ENCODE measurements at regions not wholly inside any gene's neighbourhood (a gene's known extent, or its start where the extent isn't known, plus 50 kb on each side); places are given as distances from the start of the nearest gene placed in this dataset.

GRCh38 chr15:53305101-53305500 is 454.4 kb downstream of the WDR72 start:
- no peak for DNase-seq (ENCODE audit: low spot score)

- no peak for DNase-seq (ENCODE audit: low spot score)
Measured at GRCh38 chr15:53297828-53298227, 461.6 kb downstream of the WDR72 start.

- DNase-seq (ENCODE audit: low spot score) = no peak
Measured at GRCh38 chr15:53296603-53297002, 462.9 kb downstream of the WDR72 start.

- no peak for DNase-seq (ENCODE audit: low spot score)
Measured at GRCh38 chr15:53295574-53295973, 463.9 kb downstream of the WDR72 start.

GRCh38 chr15:53288542-53288941 is 470.9 kb downstream of the WDR72 start:
- DNase-seq (ENCODE audit: low spot score) = no peak

GRCh38 chr15:53274630-53275029 is 484.5 kb upstream of the ONECUT1 start:
- no peak for DNase-seq (ENCODE audit: low spot score)

- no peak for DNase-seq (ENCODE audit: low spot score)
Measured at GRCh38 chr15:53272116-53272515, 482.0 kb upstream of the ONECUT1 start.

GRCh38 chr15:53266176-53266575 is 476.0 kb upstream of the ONECUT1 start:
- DNase-seq (ENCODE audit: low spot score) = no peak

GRCh38 chr15:53260647-53261046 is 470.5 kb upstream of the ONECUT1 start:
- no peak for DNase-seq (ENCODE audit: low spot score)

- no peak for DNase-seq (ENCODE audit: low spot score)
Measured at GRCh38 chr15:53256457-53256856, 466.3 kb upstream of the ONECUT1 start.

GRCh38 chr15:53256043-53256442 is 465.9 kb upstream of the ONECUT1 start:
- DNase-seq (ENCODE audit: low spot score) = no peak

GRCh38 chr15:53251996-53252395 is 461.9 kb upstream of the ONECUT1 start:
- no peak for DNase-seq (ENCODE audit: low spot score)

GRCh38 chr15:53251523-53251922 is 461.4 kb upstream of the ONECUT1 start:
- DNase-seq (ENCODE audit: low spot score) = no peak

GRCh38 chr15:53247041-53247708 is 457.0 kb upstream of the ONECUT1 start:
- no peak for DNase-seq (ENCODE audit: low spot score)

- DNase-seq (ENCODE audit: low spot score) = no peak
Measured at GRCh38 chr15:53246404-53246803, 456.3 kb upstream of the ONECUT1 start.

- DNase-seq (ENCODE audit: low spot score) = no peak
Measured at GRCh38 chr15:53233801-53234200, 443.7 kb upstream of the ONECUT1 start.

- no peak for DNase-seq (ENCODE audit: low spot score)
Measured at GRCh38 chr15:53230473-53230872, 440.3 kb upstream of the ONECUT1 start.

GRCh38 chr15:53226559-53226958 is 436.4 kb upstream of the ONECUT1 start:
- no peak for DNase-seq (ENCODE audit: low spot score)

- DNase-seq (ENCODE audit: low spot score) = no peak
Measured at GRCh38 chr15:53225781-53226180, 435.6 kb upstream of the ONECUT1 start.

- no peak for DNase-seq (ENCODE audit: low spot score)
Measured at GRCh38 chr15:53224371-53224770, 434.2 kb upstream of the ONECUT1 start.

GRCh38 chr15:53223815-53224214 is 433.7 kb upstream of the ONECUT1 start:
- DNase-seq (ENCODE audit: low spot score) = no peak

- no peak for DNase-seq (ENCODE audit: low spot score)
Measured at GRCh38 chr15:53218666-53219580, 428.8 kb upstream of the ONECUT1 start.

GRCh38 chr15:53216036-53216435 is 425.9 kb upstream of the ONECUT1 start:
- no peak for DNase-seq (ENCODE audit: low spot score)
